HG02642 (cell line): ENCODE measurements at regions not wholly inside any gene's neighbourhood (a gene's known extent, or its start where the extent isn't known, plus 50 kb on each side); places are given as distances from the start of the nearest gene placed in this dataset.
A peak's percentile ranks its signal among the peaks of the same experiment; 100 is the strongest.
"Not testable (repeated sequence)": the region's sequence is repeated elsewhere in the genome, so short reads cannot be mapped to it uniquely, and the experiment has no call there.

ENCODE experiments used
- ATAC-seq: cut with Tn5 transposase; IDR thresholded peaks from one replicate; pipeline ENCODE4 v1.9.1; 2021; ENCODE audit warnings: mild to moderate bottlenecking; ENCODE audit not compliant: unreplicated experiment, poor library complexity

DNA sequence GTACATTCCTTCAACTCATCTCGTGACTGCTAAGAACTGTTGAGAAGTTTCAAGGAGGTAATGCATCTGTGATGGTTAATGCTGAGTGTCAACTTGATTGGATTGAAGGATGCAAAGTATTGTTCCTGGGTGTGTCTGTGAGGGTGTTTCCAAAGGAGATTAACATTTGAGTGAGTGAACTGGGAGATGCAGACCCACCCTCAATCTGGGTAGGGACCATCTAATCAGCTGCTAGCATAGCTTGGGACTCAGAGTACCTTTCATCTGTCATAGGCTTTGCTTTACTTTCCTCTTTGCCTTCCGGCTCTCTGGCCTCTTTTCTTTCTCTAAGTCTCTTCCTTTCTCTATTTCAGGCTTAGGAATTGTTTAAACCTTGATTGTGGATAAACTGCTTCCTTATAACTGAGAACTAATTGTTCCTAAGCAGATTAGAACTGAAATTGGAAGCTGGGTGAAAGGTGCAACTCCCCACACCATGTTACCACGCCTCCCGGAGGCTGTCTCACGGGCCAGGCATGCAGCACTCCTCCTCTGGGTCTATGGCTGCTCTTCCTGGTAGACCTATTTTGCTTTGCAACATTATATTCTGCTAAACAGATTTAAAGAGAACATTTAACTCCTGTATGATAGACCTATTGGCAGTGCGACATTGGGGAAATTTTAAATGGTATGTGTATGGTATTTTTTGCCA lies 298.2 kb downstream of the CCSER2 start:
- ATAC-seq = no peak

DNA sequence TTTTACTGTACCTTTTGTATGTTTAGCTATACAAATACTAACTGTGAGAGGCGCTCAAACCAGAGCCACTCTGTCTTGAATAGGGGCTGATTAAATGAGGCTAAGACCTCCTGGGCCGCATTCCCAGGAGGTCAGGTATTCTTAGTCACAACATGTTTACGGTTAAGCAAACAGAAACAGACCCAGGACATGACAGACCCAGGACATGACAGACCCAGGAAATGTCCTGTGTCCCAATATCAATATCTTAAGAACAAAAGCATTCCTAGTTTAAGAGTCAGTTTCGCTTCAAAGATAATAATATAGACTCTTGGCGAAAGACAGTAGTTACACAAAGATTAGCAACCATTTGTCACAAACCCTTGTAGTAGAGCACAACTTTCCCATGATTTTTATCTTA lies 304.5 kb downstream of the CCSER2 start:
- no peak for ATAC-seq

DNA sequence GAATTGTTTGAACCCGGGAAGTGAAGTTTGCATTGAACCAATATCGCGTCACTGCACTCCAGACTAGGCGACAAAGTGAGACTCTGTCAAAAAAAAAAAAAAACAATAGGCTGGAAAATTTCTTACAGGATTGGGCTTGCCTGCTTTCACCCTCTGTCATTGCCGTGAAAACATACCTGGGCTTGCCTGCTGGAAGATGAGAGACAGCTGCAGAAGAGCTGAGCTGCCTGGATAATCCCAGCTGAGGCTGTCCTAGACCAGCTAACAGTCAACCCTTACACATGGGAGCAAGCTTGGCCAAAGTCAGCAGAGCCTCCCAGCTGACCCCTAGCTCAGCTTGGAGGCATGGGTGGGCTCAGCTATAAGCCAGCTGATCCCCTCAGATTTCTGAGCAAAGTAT lies 306.2 kb downstream of the CCSER2 start:
- no peak for ATAC-seq

DNA sequence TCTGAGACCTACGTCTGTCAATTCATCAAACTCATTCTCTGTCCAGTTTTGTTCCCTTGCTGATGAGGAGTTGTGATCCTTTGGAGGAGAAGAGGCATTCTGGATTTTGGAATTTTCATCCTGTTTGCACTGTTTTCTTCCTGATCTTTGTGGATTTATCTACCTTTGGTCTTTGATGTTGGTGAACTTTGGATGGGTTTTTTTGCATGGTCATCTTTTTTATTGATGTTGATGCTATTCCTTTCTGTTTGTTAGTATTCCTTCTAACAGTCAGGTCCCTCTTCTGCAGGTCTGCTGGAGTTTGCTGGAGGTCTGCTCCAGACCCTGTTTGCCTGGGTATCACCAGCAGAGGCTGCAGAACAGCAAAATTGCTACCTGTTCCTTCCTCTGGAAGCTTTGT lies 322.2 kb downstream of the CCSER2 start:
- not testable (repeated sequence) for ATAC-seq

DNA sequence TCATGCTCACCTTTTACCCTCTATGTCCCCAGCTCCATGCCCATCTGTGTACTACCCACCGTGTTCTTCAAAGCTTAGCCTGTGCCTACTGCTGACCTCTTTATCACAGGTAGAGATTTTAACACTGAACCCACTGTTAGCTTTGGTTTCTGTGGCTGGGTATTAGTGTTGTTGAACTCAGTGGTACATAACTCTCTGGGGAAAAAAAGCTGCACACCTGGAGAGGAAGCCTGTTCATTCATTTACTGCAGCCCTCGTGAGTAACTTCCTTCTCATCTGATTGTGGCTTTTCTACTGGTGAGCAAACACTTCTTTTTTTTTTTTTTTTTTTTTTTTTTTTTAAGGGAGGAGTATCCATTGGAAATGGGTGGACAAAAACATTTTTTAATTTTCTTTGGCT lies 326.3 kb downstream of the CCSER2 start:
- no peak for ATAC-seq

DNA sequence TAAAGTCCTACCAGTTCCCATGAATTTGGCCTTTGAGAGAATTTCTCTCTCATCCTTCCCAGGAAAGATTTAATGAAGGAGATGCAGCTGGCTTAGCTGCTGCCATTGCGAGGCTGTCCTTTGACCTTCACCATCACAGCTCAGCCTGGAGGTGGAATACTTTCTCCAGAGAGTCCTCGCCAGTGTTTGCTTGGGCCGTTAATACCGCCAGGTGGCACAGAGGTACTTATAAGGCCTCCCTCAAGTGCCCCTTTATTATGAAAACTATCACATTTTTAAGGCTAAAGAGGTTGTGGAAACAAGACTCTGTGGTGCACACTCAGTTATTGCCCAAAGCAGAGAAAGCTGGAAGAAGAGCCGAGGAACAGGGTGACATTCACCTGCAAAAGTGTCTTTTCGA lies 330.6 kb downstream of the CCSER2 start:
- ATAC-seq = no peak

DNA sequence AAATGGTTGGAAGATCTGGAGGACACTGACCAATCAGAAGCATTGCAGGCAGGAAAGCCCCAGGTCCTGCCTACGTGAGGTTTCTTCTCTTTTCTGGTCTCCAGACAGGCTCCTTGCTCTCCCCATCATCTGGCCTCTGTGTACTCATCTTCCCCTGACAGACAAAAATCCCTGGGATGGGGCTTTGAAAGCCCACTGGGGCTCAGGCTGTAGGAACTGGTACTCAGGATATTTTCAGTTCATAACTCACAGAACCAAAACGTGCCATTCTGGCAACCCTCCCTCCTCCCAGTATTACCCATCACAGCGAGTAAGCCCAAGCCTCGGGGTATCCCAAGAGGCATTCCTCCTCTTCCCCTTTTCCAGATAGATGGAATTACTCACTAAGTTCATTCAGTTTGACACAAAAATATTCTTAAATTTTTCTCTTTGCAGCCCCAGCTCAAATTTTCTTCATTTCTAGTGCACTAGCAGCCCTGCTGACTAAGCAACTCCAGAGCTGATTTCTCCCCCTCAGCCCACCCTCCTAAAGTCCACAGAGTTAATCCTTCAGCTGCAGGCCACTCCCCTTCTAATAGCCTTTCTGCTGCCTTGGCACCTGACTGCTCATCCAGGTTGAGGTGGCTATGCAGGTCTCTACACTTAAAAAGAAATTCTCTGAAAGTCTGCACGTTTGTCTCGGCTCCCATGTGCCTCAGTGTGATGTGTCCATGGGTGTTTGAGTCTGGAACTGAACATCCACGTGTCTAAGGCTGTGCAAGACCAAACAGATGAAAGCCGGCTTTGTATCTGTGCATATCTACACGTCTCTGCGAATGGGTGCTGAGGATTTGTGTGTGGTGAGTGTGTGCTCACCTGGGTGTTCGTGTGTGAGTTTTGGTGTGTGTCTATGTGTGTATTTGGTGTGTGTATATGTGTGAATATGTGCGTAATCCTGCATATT lies 331.4 kb downstream of the CCSER2 start:
- ATAC-seq = no peak

DNA sequence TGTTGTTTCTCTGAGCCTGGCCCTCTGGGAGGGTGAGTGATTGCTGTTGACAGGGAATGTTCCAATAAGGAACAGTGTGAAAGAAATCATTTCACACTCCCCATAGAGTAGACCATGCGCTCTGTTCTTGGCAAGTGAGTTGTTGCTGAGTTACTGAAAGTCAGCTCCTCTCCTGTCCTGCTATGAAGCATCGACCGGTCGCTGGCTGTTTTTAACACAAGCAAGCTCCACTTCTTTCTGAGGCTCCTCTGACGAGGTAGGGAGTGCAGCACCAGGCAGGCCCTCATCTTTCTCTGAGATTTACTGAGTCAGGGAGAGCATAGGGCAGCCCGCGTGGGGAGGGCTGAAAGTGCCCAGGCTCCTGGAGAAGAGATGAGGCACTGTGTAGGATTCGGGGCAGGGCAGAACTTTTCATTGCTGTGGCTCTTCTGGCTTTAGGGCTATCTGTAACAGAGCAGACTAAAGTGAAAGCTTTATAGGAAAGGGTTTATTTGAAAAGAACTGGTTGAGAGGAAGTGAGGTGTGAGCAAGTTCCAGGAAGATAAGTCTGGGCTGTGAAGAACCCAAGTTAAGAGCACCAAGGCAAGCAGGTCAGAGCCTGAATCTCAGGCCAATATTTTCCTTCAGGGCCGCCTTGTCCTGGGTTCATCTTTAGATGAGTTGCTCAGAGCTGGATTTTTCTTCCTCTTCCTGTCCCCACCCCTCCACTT lies 332.2 kb downstream of the CCSER2 start:
- no peak for ATAC-seq

DNA sequence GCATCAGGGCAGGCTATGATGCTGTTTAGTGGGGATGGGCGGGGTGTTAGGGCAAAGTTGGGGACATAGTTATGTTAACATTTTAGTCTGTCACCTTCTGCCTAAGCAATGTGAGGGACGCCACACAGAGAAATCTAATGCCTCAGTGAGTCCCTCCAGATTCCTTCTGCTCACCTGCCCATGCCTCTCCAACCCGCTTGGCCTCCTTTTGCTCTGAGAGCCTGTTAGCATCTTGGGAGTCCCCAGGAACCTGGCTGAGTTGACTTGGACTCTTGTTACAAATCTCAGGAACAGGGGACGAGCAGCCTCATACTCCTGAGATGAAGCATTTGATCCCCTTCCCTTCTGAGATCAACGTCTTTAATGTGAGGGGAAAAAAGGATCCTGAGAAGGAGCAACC lies 336.8 kb downstream of the CCSER2 start:
- ATAC-seq = no peak

DNA sequence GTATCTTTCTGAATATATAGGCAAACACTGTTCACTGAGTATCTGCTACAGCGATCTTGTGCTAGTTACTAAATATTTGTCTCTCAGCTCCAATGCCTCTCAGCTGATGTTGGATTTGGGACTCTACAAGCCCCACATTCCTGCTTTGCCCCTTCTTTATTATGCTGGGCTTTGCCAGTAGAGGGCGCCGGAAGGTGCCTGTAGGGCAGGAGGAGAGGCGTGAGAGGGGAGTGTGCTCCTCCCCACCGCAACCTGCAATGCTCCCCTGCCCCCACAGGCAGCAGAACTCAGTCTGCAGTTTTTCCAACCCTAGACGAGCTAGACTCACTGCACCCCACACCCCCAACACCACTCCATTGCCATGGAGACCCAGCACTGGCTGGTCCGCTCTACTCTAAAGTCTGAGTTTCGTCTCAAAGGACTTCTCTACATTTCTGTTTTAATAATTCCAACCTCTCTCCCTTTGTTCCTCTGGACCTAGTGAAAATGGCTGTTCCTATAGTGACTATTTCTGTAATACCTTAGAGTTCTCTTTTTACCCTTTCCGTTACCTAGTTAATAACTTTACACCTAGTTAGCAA lies 337.6 kb downstream of the CCSER2 start:
- ATAC-seq = peak; percentile 83

DNA sequence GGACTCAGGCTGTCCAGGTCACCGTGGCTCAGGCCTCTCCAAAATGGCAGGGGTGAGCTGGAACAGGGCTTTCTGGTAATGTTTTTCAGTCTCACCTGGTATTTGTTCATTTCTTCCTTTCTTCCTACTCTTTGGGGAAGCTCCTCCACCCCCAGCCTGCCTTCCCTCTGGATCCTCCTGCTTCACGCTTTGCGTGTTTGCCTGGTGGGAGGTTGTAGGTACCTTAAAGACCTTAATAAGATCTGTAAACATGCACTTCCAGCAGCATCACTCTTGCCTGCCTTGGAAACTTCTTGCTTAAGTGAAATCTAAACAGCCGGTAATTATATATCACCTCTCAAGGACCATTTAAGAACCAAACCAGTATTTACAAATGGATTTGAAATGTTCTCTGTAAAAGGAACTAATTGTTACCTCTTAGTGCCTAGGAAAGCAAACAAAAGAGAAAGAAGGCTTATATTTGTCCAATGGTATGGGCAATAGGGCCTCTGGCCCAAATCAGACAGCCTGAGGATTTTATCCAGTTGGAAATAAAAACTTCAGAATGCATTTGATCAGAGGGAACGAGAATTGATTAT lies 339.9 kb downstream of the CCSER2 start:
- ATAC-seq = no peak

DNA sequence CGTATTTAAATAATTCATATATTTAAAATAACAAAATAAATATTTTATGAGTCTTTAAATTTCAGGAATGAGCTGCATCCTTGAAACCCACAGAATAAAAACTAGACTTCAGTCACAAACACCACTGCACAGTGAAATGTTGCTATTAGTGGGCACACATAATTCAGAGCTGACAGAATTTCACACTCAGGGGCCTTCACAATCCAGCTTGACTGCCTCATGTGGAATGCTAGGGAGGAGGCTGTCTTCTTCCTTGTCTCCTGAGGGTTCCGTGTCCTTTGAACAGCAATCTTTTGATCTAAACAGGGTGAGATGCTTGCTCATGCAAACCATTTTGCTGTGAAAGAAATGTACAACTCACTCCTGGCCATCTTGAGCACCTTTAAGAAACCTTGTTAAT lies 346.7 kb downstream of the CCSER2 start:
- no peak for ATAC-seq

DNA sequence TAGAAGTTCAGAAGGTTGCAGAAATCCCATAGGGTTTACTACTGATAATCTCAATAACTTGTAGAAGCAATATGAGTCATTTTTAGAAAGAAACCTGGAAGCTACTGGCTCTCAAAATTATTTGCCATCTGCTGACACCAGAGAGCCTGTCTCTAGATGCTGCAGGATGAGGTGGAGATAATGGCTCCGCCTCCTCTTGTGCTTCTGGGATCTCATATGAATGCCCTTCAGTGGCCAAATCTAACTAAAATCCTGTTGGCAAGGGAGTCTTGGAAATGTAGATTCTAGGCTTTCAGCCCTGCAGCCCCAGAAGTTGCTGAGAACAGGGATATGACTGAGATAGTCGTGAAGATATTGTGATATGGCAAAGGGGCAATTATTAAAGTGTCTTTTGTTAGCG lies 348.1 kb downstream of the CCSER2 start:
- ATAC-seq = no peak

DNA sequence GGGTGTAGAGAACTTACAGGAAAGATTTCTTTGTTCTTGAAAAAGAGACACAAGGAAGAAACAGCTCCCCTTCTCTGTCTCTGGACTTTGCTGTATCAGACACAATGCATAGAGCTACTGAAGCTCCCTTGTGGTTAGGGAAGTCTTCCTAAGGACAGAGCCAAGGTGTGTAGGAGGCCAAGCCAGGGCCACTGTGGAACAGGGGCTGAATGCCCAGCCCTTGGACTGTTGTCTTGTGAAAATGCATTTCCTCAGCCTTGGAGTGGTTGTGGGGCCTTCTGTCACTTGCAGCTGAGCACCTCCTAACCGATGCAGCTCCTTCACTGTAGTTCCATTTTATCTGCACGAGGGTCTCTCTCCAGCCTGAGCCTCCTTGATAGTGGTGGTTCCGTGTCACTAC lies 353.4 kb downstream of the CCSER2 start:
- no peak for ATAC-seq

DNA sequence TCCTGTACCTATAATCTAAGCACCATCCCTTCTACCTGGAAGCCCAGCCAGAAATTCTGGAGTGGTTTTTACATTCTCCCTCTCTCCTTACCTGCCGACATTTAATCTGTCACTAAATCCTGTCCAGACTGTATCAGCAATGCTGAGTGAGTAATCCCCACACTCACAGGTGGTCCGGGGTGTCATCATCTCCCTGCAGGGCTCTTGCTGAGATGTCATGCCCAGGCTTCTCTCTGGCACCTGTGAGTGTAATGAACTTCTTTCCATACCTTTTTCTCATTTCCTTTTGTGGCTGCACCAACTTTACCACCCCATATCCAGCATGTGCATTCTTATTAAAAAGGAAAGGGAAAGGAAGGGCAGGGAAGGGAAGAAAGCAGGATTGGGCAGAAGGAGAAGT lies 355.2 kb downstream of the CCSER2 start:
- ATAC-seq = no peak

DNA sequence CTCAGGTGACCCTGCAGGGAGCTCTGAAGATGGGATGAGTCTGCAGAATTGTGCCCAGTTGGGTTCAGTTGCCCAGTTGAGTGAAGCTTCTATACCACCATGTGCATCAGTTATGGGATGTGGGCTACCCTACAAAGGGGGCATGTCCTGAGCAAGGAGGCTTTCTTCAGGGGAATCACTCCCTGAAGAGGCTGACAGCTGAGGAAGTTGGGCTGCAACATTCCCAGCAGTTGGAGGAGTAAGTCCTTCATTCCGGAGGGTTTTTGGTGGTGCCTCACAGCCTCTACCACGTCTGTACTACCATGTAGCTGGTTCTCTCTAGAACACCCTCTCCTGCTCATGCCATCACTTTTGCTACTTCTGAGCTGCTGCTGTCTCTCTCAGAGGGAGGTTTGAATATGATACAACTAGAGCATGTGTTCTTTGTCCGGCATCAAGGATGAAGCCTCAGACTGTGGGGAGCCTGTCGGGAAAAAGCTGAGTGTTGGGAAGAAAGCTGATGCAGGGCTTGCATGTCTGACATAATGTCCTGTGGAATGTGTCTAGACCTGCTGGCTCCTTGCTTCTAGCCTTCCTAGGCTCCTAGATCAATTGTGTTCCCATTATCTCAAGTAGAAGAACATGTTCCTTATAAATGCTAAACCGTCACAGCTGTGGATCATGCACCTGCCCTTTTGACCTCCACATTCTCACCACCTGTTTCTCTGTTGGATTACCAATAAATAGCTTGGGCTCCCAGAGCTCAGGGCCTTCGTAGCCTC lies 355.8 kb downstream of the CCSER2 start:
- ATAC-seq = no peak

DNA sequence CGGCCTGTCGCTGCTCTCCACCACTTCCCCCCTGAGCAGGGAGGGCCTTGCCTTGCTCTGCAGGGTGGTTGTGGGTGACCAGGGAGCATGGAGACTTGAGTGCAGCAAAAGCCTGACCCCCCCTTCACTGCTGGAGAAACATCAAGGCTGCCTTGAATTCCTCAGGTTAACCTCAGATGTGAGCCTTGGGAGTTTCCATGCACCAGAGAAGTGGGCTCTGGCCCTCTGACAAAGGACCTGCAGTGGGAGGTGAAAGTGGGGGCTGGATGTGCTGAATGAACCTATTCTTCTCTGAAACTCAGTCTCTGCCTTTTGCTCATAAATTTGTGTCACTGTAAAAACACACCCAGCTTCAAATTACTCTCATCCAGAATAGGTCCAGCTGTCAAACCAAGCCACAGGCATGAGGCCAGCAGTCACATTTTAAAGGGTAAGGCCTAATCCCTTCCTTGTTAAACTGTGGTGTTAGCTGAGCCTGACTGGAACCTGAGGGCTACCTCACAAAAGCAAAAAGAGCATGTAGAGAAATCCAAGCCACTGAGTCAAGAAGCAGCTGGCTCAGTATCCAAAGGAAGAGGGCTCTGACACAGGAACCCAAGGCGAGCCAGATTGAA lies 356.8 kb downstream of the CCSER2 start:
- no peak for ATAC-seq

DNA sequence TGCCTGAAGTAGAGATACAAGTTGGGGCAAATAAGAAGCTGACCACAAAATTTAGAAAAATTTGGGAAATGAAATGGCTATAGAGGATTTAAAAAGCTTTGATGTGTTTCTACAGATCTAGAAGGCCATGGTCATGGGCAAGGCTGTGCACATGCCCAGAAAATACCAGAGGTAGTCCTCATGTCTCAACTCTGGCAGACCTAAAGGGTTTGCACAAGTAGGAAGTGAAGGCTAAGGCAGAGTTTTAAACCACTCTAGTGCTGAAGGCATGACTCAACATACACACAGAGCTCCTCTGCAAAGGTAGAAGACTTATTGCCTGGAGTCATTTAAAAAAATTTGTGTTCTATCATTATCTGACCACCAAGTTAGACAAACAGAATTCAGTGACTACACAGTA lies 364.6 kb downstream of the CCSER2 start:
- no peak for ATAC-seq

DNA sequence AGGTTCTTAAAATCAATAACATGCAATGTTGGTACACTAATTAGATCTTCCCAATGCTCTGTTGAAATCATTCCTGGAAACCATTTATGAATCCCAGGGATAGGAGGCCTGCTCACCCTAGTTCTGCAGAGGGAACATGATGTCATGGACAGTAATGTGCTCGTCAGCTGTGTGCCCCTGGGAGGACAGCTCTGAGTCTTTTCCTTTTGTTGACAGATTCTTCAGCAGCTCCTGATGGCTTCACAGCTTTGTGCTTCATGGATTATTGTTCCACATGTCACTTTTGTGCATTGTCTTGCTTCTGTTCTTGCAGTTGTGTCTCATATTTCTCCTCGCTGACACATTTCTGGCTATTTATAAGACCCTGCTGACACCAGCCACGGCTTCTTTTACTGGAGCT lies 367.5 kb downstream of the CCSER2 start:
- ATAC-seq = no peak
